ENCODE measurements at regions not wholly inside any gene's neighbourhood (a gene's known extent, or its start where the extent isn't known, plus 50 kb on each side); places are given as distances from the start of the nearest gene placed in this dataset.

DNA sequence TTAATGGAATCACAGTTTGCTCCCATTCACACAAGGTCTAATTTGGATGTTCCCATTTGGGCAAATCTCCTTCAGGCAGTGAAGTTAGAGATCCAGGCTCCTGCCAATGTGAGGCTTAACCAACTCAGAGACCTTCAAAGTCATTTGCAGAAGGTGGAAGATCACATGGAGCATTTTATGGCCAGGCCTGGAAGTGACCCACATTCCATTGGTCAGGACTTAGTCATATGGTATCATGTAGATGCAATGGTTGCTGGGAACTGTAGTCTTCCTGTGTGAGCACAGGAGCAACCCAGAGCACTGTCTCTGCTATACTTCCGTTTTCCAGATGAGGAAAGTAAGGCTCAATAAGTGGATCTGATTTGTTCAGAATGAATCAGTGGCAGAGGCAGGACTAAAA lies 292.7 kb upstream of the SMARCA2 start:
- Mint-ChIP-seq H3K36me3 (ENCODE audit: low read depth) (no peaks in the 10 kb centered on the region), H3K9me3 (peaks cover 5% of the 10 kb centered on the region), H3K27me3 (peaks cover 27% of the 10 kb centered on the region), H3K27ac (no peak overlapping the region), H3K4me1 (ENCODE audit: low read depth) (no peaks in the 10 kb centered on the region), H3K4me3 (no peak overlapping the region)

DNA sequence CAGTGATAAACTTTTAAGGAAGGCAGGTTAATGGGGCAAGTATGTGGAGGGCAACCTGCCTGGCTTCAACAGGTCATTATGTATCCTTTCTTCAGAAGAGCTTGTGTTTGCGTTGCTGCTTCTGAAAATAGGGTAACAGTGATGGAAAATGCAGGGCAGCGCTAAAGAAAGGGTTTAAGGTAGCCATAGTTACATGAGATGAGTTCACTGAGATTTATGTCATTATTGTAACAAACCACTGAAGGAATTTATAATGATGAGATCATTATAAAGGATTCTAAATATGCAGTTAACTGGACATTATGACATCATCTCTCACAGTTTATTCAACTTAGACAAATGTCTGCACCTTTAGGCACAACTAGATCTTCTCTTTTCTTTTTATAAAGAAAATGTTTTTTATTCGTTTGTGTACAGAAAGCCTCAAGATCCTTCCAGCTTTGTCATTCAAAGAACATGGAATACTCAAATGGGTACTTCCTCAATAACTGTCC lies 291.6 kb upstream of the SMARCA2 start:
- Mint-ChIP-seq H3K36me3 (ENCODE audit: low read depth) (no peaks in the 10 kb centered on the region), H3K4me1 (ENCODE audit: low read depth) (no peaks in the 10 kb centered on the region), H3K27ac (no peak overlapping the region), H3K4me3 (no peak overlapping the region), H3K27me3 (peaks cover 25% of the 10 kb centered on the region), H3K9me3 (peaks cover 5% of the 10 kb centered on the region)

DNA sequence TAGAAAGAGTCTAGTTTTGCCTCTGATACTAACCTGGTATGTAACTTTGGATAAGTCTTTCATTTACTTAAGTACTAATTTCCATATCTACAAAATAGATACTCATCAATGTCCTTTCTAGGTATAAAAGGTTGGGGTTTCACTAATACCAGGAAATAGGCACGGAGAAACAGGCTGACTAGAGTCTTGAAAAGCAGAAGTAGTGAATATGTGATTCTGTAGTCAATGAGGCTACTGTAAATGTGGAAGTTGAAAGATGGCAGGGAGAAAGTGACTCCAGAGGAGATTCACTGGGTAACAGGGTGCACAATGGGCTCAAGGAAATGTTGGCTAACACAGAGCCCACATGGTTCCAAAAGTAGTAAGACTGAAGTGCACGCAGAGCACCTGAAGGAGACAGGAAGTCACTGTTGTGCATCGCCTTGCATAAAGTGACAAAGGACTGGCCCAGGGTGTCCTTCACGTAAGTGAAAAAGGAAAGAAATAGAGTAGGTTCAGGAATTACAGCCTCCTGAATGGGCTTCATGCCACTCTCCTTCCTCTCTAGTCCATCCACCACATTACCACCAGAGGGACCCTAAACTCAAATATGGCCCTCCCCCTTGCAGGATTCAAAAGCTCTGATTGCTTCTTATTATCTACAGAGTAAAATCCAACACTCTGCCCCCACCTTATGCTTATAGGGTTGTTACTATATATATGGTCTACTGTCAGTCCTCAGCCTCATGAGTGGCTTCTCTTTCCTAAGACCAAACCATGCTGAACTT lies 288.0 kb upstream of the SMARCA2 start:
- H3K9me3 Mint-ChIP-seq, result no peaks in the 10 kb centered on the region
- no peak overlapping the region for H3K4me3 Mint-ChIP-seq
- H3K27me3 Mint-ChIP-seq, result peaks cover 21% of the 10 kb centered on the region
- no peaks in the 10 kb centered on the region for H3K4me1 Mint-ChIP-seq (ENCODE audit: low read depth)
- H3K27ac Mint-ChIP-seq, result no peak overlapping the region
- H3K36me3 Mint-ChIP-seq (ENCODE audit: low read depth), result no peaks in the 10 kb centered on the region

DNA sequence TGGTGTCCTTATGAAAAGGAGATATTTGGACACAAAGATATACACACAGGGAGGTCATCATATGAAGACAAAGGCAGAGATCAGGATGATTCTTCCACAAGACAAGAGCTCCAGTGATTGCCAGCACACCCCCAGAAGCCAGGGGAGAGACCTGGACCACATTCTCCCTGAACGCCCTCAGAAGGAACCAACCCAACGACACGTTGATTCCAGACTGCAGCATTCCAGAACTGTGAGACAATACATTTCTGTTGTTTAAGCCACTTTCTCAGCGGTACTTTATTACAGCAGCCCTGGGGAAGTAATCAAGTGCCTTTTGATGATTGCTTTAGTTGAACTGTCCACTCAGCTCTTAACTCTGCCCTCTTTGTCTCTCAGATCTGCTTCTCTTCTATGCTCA lies 285.5 kb upstream of the SMARCA2 start:
- no peak overlapping the region for H3K4me3 Mint-ChIP-seq
- no peaks in the 10 kb centered on the region for H3K36me3 Mint-ChIP-seq (ENCODE audit: low read depth)
- peaks cover 12% of the 10 kb centered on the region for H3K27me3 Mint-ChIP-seq
- no peaks in the 10 kb centered on the region for H3K9me3 Mint-ChIP-seq
- H3K27ac Mint-ChIP-seq, result no peak overlapping the region
- no peaks in the 10 kb centered on the region for H3K4me1 Mint-ChIP-seq (ENCODE audit: low read depth)

DNA sequence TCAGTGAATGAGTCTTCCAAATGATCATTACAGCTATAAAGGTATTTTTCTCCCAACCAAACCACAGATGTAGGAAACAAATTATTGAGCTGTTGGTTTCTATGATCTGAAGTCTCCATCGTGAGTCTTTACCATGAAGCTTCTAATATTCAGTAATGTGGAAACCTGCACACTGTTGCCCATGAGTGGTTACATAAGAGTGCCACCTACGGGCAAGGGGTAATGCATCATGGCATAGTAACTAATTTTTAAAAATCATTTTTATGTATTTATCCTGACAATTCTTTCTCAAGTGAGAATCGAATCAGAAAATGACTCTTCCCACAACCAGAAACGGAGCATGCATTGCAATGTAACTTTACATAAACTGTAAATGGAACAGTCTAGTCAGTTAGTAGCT lies 282.5 kb upstream of the SMARCA2 start:
- Mint-ChIP-seq H3K4me1 (ENCODE audit: low read depth) (no peaks in the 10 kb centered on the region), H3K36me3 (ENCODE audit: low read depth) (no peaks in the 10 kb centered on the region), H3K27me3 (peaks cover 6% of the 10 kb centered on the region), H3K9me3 (no peaks in the 10 kb centered on the region), H3K27ac (no peak overlapping the region), H3K4me3 (no peak overlapping the region)

DNA sequence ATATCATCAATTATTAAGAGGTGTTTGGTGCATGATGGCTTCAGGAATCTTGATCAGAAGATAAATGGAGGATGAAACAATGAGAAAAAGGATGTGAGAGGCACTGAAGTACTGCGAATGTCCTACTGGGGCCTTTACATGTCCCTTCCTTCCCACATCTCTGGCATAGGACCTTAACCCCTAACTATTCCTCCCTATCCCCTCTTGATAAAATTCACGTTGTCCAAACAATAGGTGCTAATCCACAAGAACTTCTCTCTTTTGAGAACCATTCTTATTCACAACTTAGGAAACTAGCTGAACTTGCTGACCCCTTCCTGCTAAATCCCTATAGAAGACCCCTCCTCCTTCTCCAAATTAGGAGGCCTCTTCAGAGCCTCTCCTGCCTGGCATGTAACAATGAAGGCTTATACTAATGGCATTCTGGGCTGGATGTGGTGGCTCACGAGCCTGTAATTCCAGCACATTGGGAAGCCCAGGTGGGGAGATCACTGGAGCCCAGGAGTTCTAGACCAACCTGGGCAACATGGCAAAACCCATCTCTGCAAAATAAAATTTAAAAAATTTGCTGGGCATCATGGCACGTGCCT lies 276.5 kb upstream of the SMARCA2 start:
- H3K27ac Mint-ChIP-seq, result no peak overlapping the region
- no peaks in the 10 kb centered on the region for H3K4me1 Mint-ChIP-seq (ENCODE audit: low read depth)
- no peaks in the 10 kb centered on the region for H3K27me3 Mint-ChIP-seq

DNA sequence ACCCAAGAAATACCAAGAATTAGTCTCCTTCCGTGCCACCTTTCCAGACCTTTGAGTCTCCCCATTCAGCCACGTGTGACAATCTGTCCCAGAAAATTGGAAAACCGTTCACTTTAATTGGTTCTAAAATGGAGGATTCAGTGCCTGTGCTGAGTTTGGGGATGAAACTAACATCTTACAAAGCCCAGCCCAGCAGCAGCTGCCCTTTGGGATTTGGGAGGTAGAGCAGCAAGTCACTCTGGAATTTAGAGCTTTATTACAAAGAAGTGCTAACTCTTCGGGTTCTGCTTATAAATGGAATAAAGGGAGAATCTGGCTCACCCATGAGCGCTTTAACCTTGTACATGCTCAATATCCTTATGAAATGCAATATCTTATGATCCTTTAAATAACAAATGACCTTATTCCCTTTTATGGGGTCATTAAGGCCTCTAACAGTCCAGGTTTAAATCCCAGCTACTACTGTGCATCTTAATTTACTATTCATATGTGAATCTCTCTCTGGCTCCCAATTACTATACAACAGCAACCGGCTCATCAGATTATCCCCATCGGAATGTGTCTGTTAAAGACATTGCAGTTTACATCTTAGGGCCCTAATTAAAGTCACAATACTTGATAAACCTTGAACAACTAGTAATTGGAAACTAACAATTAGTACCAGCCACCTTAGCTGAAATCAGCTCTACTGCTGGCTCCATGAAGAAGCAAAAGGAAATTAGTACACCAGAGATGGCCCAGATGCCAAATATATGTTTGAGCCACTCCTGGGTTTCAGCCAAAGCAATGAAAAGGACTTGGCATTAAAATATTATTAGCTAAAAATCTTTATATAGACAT lies 271.8 kb upstream of the SMARCA2 start:
- H3K36me3 Mint-ChIP-seq (ENCODE audit: low read depth), result no peaks in the 10 kb centered on the region
- no peaks in the 10 kb centered on the region for H3K9me3 Mint-ChIP-seq
- no peak overlapping the region for H3K27ac Mint-ChIP-seq
- no peak overlapping the region for H3K4me3 Mint-ChIP-seq
- no peaks in the 10 kb centered on the region for H3K27me3 Mint-ChIP-seq
- no peaks in the 10 kb centered on the region for H3K4me1 Mint-ChIP-seq (ENCODE audit: low read depth)

More for the DNA sequence above, 276.5 kb upstream of the SMARCA2 start:
- Mint-ChIP-seq H3K36me3 (ENCODE audit: low read depth) (no peaks in the 10 kb centered on the region), H3K4me3 (no peak overlapping the region), H3K9me3 (no peaks in the 10 kb centered on the region)

DNA sequence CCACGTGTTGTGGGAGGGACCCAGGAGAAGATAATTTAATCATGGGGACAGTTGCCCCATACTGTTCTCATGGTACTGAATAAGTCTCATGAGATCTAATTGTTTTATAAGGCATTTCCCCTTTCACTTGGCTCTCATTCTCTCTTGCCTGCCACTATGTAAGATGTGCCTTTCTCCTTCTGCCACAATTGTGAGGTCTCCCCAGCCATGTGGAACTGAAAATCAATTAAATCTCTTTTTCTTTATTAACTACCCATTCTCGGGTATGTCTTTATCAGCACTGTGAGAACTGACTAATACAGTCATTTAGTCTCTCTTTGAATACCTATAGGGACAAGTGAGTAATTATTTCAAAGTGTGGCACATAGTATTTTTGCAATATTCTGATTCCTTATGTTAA lies 269.2 kb upstream of the SMARCA2 start:
- Mint-ChIP-seq H3K4me3 (no peak overlapping the region), H3K27me3 (no peaks in the 10 kb centered on the region), H3K4me1 (ENCODE audit: low read depth) (no peaks in the 10 kb centered on the region), H3K27ac (no peak overlapping the region), H3K9me3 (peaks cover 6% of the 10 kb centered on the region), H3K36me3 (ENCODE audit: low read depth) (no peaks in the 10 kb centered on the region)

DNA sequence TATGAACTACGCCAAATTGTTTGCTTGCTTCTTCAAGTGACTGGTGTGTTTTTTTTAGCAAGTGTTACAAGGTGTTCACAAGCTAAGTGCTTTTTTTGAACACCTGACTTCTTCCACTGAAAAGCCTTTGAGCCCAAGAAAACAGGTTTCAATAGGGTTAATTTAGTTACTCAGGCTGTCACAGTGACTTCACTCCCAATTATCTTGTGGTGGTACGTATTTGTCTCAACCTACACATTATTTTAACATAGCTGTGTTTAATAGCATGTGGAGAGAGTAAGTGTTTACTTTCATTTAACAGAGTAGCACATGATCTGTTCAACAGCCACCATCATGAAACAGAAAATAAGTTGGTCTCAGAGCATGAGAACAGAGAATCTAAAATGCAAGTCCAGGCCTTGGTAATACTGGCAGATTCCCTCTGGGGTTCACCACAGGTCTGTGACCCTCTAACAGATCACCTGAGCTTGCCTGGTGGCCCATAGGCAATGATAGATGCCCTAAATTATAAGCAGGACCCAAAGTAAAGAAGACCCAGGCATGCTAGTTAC lies 267.7 kb upstream of the SMARCA2 start:
- Mint-ChIP-seq H3K9me3 (peaks cover 10% of the 10 kb centered on the region), H3K4me1 (ENCODE audit: low read depth) (no peaks in the 10 kb centered on the region), H3K27ac (no peak overlapping the region), H3K27me3 (no peaks in the 10 kb centered on the region), H3K36me3 (ENCODE audit: low read depth) (no peaks in the 10 kb centered on the region), H3K4me3 (no peak overlapping the region)

DNA sequence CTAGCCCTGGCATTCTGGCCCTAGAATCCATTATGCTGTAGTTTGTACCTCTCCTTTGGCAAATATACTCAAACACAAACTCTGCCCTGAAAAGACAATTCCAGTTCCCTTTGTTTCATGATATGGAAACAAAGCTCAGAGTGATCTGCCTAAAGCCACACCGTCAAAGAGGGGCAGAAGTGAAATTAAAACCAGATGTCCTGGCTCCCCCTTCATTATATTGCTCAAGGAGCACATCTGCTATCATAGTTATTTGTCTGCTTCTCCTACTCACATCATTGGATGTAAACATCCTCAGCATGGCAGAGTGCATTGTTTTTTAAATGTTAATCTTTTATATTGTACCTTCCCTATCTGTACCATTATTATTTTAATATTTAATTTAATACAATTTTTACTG lies 266.7 kb upstream of the SMARCA2 start:
- Mint-ChIP-seq H3K27me3 (no peaks in the 10 kb centered on the region), H3K36me3 (ENCODE audit: low read depth) (no peaks in the 10 kb centered on the region), H3K27ac (no peak overlapping the region), H3K4me3 (no peak overlapping the region), H3K9me3 (peaks cover 14% of the 10 kb centered on the region), H3K4me1 (ENCODE audit: low read depth) (no peaks in the 10 kb centered on the region)

DNA sequence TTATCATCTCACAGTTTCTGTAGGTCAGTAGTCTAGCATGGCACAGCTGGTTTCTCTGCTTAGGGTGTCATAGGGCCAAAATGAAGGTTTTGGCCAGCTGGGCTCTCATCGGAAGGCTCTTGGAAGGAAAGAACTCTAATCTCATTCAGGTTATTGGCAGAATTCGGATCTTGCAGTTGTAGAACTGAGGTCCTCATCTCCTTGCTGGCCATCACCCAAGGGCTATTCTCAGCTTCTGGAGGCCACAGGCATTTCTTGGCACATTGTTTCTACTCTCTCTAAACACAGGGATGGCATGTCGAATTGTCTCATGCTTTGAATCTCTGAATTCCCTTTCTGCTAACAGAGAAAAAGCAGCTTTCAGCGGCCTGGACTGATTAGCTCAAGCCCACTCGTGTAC lies 258.0 kb upstream of the SMARCA2 start:
- no peaks in the 10 kb centered on the region for H3K27me3 Mint-ChIP-seq
- H3K4me1 Mint-ChIP-seq (ENCODE audit: low read depth), result no peaks in the 10 kb centered on the region
- no peak overlapping the region for H3K4me3 Mint-ChIP-seq
- H3K27ac Mint-ChIP-seq, result no peak overlapping the region
- H3K9me3 Mint-ChIP-seq, result peaks cover 10% of the 10 kb centered on the region
- no peaks in the 10 kb centered on the region for H3K36me3 Mint-ChIP-seq (ENCODE audit: low read depth)

DNA sequence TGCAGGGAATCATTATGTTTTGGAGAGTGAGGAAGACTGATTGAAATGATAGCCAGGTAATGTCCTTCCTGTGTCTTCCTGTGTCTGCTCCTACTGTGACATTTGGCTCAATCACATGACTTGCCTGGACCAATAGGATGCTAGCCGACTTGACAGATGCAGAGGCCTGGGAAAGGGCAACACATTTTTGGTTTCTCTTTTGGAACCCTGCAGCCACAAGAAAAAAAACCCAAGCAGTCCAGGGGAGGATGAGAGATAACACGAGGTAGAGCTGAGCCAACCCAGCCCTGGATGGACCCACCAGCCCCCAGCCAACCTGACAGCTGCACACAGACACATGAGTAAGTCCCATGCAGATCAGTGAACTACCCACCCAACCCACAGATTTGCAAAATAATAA lies 256.1 kb upstream of the SMARCA2 start:
- no peaks in the 10 kb centered on the region for H3K36me3 Mint-ChIP-seq (ENCODE audit: low read depth)
- H3K9me3 Mint-ChIP-seq, result no peaks in the 10 kb centered on the region
- no peaks in the 10 kb centered on the region for H3K27me3 Mint-ChIP-seq
- H3K4me1 Mint-ChIP-seq (ENCODE audit: low read depth), result no peaks in the 10 kb centered on the region
- no peak overlapping the region for H3K4me3 Mint-ChIP-seq
- no peak overlapping the region for H3K27ac Mint-ChIP-seq

DNA sequence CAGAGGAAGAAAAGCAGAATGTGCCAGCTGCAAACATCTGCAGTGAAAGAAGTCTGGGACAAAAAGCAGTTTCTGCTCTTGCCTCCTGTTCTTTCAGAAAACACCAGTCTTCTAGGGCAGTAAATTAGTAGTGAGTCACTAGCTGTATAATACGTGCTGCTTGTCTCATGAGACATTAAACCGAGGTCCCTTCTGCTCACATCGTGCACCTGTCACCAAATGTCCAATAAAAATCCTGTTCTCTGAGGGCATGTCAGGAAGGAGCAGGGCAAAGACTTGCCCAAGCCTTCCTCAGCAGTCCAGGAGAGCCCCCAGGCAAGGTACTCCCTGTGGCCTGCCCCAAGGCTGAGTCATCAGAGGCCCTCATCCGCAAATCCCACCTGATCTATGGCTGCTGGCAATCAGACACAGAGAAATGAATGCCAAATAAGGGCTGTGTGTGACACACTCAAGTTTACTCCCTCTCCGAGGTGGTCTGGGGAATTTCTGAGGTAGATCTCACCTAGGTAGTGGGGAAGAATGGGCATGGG lies 255.3 kb upstream of the SMARCA2 start:
- no peak overlapping the region for H3K4me3 Mint-ChIP-seq
- H3K27me3 Mint-ChIP-seq, result no peaks in the 10 kb centered on the region
- no peak overlapping the region for H3K27ac Mint-ChIP-seq
- H3K36me3 Mint-ChIP-seq (ENCODE audit: low read depth), result no peaks in the 10 kb centered on the region
- no peaks in the 10 kb centered on the region for H3K4me1 Mint-ChIP-seq (ENCODE audit: low read depth)
- H3K9me3 Mint-ChIP-seq, result no peaks in the 10 kb centered on the region

DNA sequence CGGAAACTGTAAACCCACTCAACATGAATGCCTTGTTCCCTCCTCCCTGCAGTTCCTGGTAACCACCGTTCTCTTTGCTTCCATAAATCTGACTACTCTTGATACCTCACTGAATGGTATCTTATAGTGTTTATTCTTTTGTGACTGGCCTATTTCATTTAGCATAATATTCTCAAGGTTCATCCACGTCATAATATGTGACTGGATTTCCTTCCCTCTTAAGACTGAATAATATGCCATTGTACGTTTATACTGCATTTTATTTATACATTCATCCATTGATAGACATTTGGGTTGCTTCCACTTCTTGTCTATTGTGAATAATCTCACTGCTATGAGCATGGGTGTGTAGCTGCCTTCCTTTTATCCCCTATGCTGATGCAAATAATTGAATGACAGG lies 253.3 kb upstream of the SMARCA2 start:
- Mint-ChIP-seq H3K27ac (no peak overlapping the region), H3K27me3 (no peaks in the 10 kb centered on the region), H3K36me3 (ENCODE audit: low read depth) (no peaks in the 10 kb centered on the region), H3K9me3 (no peaks in the 10 kb centered on the region), H3K4me1 (ENCODE audit: low read depth) (no peaks in the 10 kb centered on the region), H3K4me3 (no peak overlapping the region)

DNA sequence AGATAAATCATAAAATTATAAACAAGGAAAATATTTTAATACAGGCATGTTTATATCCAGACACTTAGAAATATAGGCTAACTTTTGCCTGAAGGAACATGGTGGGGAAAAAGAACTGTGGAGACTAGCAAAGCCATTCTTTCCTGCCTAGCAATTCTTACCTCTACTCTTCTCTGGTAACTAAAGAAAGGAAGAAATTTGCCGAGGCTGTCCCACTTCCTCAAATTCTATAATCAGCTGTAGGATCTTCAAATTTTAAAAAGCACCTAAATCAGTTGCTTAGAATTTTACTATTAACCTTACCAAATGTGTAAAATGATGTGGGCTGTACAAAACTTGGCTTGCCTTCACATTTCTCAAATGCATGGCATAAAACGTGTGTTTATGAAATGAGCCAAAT lies 249.1 kb upstream of the SMARCA2 start:
- Mint-ChIP-seq H3K9me3 (no peaks in the 10 kb centered on the region), H3K36me3 (ENCODE audit: low read depth) (no peaks in the 10 kb centered on the region), H3K4me1 (ENCODE audit: low read depth) (no peaks in the 10 kb centered on the region), H3K27me3 (peaks cover 13% of the 10 kb centered on the region), H3K4me3 (no peak overlapping the region), H3K27ac (no peak overlapping the region)

Measured in stimulated activated naive CD8-positive, alpha-beta T cell treated with anti-CD3 and anti-CD28 coated beads, Interleukin-15, Interleukin-2, amounts not matched to agents 100 ng/mL and 50 ng/mL, for 24 hours (primary cell).